GM19238 (cell line): ENCODE measurements at regions not wholly inside any gene's neighbourhood (a gene's known extent, or its start where the extent isn't known, plus 50 kb on each side); places are given as distances from the start of the nearest gene placed in this dataset.

Source experiments
- DNase-seq: peaks from one replicate; pipeline ENCODE4 v3.0.0; 2011; ENCODE audit warnings: low spot score; ENCODE audit not compliant: insufficient read length

DNA sequence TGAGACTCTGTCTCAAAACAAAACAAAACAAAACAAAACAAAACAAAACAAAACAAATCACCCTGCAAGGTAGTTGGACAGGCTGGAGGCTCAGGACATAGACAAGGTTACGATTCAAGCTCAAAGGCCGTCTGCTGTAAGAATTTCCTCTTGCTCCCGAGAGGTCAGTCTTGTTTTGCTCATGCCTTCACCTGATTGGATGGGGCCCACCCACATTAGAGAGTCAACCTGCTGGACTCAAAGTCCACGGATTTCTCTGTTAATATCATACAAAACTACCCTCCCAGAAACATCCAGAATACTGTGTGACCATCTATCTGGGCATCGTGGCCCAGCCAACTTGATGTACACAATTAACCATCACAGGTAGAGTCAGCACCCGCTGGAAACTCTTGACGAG is 330.0 kb upstream of the EEF2KMT start:
- no peak for DNase-seq

GRCh38 chr16:5422643-5423496 is 325.3 kb upstream of the EEF2KMT start:
- DNase-seq = no peak

DNA sequence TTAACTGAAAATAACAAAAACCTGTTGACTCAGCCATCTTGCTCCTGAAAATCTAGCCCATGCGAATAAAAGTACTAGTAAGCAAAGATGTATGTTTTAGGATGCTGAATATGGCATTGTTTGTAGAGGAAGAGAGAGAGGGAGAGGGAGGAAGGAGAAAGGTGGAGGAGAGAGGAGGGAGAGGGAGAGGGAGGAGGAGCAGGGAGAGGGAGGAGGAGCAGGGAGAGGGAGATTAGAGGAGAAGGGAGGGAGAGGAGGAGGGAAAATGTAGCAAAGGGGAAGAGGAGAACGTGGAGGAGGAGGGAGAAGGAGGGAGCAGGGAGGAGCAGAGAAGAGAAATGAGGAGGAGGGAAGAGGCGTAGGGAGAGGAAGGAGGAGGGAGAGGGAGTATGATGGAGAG is 324.5 kb upstream of the EEF2KMT start:
- no peak for DNase-seq

GRCh38 chr16:5416013-5416412 is 318.4 kb upstream of the EEF2KMT start:
- DNase-seq = no peak

DNA sequence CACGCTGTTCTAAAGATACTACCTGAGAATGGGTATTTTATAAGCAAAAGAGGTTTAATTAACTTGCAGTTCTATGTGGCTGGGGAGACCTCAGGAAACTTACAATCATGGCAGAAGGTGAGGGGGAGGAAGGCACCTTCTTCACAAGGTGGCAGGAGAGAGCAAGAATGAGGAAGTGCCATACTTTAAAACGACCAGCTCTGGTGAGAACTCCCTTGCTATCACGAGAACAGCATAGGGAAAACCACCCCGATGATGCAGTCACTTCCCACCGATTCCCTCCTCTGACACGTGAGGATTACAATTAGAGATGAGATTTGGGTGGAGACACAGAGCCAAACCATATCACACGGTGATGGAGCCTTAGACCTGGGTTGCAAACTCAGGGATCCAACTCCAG is 317.5 kb upstream of the EEF2KMT start:
- DNase-seq = no peak

- no peak for DNase-seq
Measured at GRCh38 chr16:5412731-5413130, 315.1 kb upstream of the EEF2KMT start.

DNA sequence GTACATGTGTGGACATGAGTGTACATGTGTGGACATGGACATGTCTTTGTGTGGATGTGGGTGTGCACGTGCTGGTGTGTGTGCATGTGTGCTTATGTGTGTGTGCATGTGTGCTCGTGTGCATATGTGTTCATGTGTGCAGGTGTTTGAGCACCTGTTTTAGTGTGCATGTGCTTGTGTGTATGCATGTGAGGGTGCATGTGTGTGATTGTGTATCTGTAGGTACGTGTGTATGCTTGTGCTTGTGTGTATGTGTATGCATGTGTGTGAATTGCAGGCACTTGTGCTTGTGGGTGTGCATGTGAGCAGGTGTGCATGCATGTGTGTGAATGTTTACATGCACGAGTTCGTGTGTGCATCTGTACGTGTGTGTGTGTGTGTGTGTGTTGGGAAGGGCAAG is 300.6 kb upstream of the EEF2KMT start:
- DNase-seq = no peak

DNA sequence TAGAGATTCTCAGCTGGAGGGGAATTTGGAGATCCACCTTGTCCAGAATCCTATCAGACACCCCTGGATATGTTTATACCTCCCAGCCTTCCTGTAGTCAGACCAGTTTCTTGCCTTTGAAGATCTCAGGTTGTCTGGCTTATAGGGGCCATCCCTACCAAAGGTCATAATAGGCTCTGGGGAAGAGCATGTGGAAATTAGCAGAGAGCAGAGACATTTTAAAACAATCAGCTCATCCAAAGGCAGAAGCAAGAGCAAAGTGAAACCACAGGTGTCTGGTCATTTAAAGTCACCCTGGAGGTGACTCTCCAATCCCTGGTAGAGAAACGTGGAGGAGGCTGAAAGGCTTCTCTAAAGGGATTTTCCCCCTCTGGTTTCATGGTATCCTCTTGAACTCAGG is 299.3 kb upstream of the EEF2KMT start:
- no peak for DNase-seq

DNA sequence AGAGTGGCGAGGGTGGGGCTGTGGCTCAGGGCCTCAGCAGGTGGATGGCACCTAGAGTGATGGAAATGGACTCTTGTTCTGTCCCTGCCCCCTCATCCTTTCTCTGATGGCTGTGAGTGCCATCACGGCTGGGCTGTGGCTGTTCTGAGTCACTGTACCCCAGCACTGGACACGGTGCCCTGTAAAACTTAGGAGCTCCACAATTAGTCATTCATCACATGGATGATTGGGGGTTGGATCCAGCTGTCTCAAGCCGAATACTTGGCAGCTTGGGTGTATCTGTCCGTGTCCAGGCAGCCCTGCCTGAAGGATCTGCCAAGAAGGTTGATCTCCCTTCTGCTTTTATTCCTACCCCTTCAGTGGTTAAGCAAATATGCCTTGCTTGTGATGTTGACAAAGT is 295.5 kb upstream of the EEF2KMT start:
- DNase-seq = no peak

DNA sequence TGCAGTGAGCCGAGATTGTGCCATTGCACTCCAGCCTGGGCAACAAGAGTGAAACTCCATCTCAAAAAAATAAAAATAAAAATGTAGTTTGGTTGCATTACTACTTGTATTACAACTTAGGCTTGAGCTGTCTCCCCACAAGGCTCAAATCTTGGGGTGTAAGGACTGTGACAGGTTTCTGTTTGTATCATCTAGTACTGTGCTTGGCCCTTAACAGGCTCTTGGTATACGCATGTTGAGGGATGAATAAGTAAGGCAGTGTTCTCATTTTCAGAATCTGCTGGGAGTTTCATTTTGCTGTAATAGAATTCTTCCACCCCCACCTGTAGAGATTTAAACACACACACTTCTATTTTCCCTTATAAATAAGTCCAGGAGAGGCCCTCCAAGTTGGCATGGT is 289.4 kb upstream of the EEF2KMT start:
- no peak for DNase-seq

DNA sequence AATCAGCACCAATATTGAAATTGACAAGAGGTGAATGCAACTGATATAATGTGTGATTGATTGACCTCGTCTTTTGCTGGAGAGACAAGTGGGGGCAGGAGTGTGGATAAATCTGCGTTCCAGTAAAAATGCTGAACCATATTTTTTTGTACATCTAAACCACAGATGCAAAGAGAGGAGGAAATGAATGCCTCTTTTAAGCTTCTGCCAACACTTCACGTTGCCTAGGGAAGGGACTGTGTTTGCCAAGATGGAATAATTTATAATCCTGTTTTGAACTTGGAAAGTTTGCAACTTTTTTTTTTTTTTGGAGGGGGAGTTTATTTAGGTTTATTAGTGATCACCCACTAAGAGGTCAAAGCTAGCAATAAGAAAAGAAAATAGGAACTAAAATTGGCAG is 288.2 kb upstream of the EEF2KMT start:
- DNase-seq = no peak

GRCh38 chr16:5385115-5385514 is 287.5 kb upstream of the EEF2KMT start:
- DNase-seq = no peak

DNA sequence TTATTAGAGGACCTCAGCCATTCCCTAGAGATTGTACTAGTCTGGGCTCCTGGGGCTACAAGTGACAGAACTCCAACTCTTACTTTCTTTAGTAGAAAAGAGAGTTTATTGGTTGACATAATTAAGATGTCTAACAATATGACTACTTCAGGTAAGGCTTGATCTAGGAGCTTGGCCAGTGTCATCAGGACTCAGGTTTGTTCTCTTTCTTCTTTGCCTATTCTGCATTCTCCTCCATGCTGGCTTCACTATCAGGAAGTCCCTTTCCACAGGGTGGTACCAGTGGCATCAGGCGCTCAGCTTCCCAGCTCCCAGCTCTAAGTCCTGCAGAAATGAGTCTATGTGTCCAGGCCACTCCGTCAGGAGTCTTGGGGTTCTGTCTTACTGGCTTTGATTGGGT is 286.1 kb upstream of the EEF2KMT start:
- DNase-seq = no peak

DNA sequence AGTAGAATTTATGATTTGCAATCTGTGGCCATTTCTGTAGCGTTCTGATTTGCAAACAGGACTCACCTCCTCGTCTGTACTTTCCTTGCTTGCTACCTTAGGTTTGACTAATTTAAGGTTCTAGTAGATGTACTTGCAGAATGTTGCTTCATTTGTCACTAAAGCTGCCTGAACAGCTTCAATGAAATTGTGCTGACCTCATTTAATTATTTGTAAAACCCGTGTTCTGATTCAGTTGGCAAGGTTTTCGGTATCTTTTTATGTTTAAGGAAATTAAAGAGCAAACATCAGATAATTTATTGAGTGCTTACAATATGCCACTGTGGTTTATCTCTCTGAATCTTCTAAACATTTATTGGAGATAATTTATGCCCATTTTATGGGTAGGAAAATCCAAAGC is 284.9 kb upstream of the EEF2KMT start:
- DNase-seq = no peak

- no peak for DNase-seq
Measured at GRCh38 chr16:5381481-5381880, 283.9 kb upstream of the EEF2KMT start.

- no peak for DNase-seq
Measured at GRCh38 chr16:5379954-5380353, 282.4 kb upstream of the EEF2KMT start.

DNA sequence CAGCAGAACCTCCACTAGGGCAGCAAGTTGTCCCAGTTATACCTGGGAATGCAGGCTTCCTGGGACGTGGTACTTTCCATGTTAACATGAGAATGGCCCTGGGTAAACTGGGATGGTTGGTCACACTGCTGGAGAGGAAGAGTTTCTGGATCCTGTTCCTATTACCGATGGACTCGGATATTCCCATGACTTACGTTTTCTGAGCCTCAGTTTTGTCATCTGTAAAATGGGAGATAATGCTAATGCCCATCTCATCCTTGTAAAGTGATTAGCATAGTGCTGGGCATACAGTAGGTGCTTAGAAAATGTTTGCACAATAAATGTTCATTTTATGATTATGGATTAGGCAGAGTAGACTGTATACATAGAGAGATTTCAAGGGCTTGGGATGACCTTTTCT is 280.9 kb upstream of the EEF2KMT start:
- DNase-seq = no peak

DNA sequence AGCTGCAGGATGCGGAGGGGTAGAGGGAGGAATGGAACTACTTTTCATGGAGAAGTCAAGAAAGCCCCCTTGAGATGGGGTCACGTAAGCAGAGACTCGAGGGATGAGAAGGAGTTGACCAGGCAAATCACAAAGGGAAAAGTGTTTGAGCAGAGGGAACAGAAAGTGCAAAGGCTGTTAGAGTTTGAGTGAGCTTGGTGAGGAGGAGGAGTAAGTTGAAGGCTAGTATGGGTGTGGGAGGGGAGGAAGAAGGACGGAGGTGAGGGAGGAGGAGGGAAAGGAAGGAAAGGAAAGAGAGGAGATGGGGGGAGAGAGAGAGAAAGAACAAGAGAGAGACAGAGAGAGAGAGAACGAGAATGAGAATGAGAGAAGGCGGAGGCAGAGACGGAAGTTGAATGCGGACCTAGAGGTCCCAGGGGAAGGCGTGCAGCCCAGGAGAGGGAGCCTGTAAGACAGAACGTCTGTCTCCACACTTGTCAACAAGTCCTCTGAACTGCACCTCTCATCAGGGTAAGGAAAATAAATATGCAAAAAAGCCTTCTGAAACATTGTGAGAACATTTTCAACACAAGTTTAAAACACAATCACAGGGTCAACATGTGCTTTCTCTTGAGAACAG is 279.8 kb upstream of the EEF2KMT start:
- no peak for DNase-seq

DNA sequence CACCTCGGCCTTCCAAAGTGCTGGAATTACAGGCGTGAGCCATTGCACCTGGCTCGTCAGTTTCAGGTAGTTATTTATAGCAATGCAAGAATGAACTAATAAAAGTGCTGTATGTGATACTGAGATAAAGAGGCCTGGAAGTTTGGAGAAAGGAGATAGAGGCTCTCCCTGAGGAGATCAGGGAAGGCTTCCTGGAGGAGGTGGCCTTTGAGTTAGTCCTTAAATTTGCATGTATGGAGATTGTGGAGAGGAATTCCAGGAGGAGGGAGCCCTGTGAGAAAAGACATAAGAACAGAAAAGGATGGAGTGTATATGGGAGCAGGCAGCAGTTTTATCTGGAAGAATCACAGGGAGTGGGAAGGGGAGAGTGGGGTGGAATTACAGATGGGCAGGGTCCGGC is 276.6 kb upstream of the EEF2KMT start:
- DNase-seq = no peak

- no peak for DNase-seq
Measured at GRCh38 chr16:5367951-5368350, 270.4 kb upstream of the EEF2KMT start.

DNA sequence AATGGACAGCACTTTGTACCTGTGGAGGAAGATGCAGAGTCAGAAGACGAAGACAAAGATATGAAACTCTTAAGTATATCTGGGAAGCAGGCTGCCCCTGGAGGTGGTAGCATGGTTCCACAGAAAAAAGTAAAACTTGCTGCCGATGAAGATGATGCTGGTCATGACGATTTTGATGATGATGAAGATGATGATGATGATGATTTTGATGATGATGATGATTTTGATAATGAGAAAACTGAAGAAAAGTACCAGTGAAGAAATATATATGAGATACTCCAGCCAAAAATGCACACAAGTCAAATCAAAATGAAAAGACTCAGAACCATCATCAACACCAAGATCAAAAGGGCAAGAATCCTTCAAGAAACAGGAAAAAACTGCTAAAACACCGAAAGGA is 268.5 kb upstream of the EEF2KMT start:
- DNase-seq = no peak

- DNase-seq = no peak
Measured at GRCh38 chr16:5364186-5364585, 266.6 kb upstream of the EEF2KMT start.

DNA sequence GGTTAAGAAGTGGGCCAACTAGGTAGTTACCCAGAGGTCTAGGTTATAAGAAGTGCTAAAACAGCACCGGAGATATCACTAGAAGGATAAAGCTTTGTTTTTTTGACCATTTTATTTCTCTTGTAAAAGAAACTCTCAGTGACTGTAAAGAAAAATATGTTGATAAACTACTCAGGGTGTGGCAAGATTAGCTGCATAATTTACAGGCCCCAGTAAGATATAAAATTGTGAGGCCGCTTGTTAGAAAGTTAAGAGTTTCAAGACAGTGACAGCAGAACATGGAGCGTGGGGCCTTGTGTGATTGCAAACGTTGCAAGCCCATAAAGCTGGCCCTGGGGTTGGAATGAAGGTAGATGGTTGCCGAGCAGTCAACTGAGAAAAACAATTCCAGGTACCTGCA is 263.7 kb upstream of the EEF2KMT start:
- DNase-seq = no peak
